ENCODE measurements at regions not wholly inside any gene's neighbourhood (a gene's known extent, or its start where the extent isn't known, plus 50 kb on each side); places are given as distances from the start of the nearest gene placed in this dataset.

- H3K4me3 ChIP-seq (ENCODE audit: low read depth, low read length) = no peak overlapping the region
- TF ChIP-seq CTCF (conservative IDR thresholded peaks at IDR 0.05; ENCODE audit: low read depth, low read length) = no peak
- no peak for DNase-seq (ENCODE audit: low read depth)
Observed at GRCh38 chr9:12185856-12186255, 507.3 kb upstream of the TYRP1 start.

GRCh38 chr9:12191630-12192029 lies 501.6 kb upstream of the TYRP1 start:
- TF ChIP-seq CTCF (conservative IDR thresholded peaks at IDR 0.05; ENCODE audit: low read depth, low read length) = no peak
- H3K4me3 ChIP-seq (ENCODE audit: low read depth, low read length) = no peak overlapping the region
- DNase-seq (ENCODE audit: low read depth) = no peak

GRCh38 chr9:12194731-12195130 lies 498.5 kb upstream of the TYRP1 start:
- TF ChIP-seq CTCF (conservative IDR thresholded peaks at IDR 0.05; ENCODE audit: low read depth, low read length) = no peak
- no peak for DNase-seq (ENCODE audit: low read depth)
- H3K4me3 ChIP-seq (ENCODE audit: low read depth, low read length) = no peak overlapping the region

- H3K4me3 ChIP-seq (ENCODE audit: low read depth, low read length) = no peak overlapping the region
- DNase-seq (ENCODE audit: low read depth) = no peak
- TF ChIP-seq CTCF (conservative IDR thresholded peaks at IDR 0.05; ENCODE audit: low read depth, low read length) = no peak
Observed at GRCh38 chr9:12195456-12195855, 497.7 kb upstream of the TYRP1 start.

- no peak overlapping the region for H3K4me3 ChIP-seq (ENCODE audit: low read depth, low read length)
- DNase-seq (ENCODE audit: low read depth) = no peak
- TF ChIP-seq CTCF (conservative IDR thresholded peaks at IDR 0.05; ENCODE audit: low read depth, low read length) = no peak
Observed at GRCh38 chr9:12204512-12204911, 488.7 kb upstream of the TYRP1 start.

- H3K4me3 ChIP-seq (ENCODE audit: low read depth, low read length) = no peak overlapping the region
- TF ChIP-seq CTCF (conservative IDR thresholded peaks at IDR 0.05; ENCODE audit: low read depth, low read length) = no peak
- no peak for DNase-seq (ENCODE audit: low read depth)
Observed at GRCh38 chr9:12212860-12213259, 480.3 kb upstream of the TYRP1 start.

- DNase-seq (ENCODE audit: low read depth) = no peak
- no peak for TF ChIP-seq CTCF (conservative IDR thresholded peaks at IDR 0.05; ENCODE audit: low read depth, low read length)
- H3K4me3 ChIP-seq (ENCODE audit: low read depth, low read length) = no peak overlapping the region
Observed at GRCh38 chr9:12221470-12221869, 471.7 kb upstream of the TYRP1 start.
